Right atrium auricular region (tissue), 2 donors: ENCODE measurements at regions not wholly inside any gene's neighbourhood (a gene's known extent, or its start where the extent isn't known, plus 50 kb on each side); places are given as distances from the start of the nearest gene placed in this dataset.
"Not testable (repeated sequence)": the region's sequence is repeated elsewhere in the genome, so short reads cannot be mapped to it uniquely, and the experiment has no call there.

Experiments used
- DNase-seq: peaks from one replicate; pipeline ENCODE4 v3.0.0-alpha.2; 2019; ENCODE audit warnings: low spot score
- H3K27ac ChIP-seq, 2 donors: fragments of 200-600 bp; sonication (generic); 1 replicate in 1 of 2; 2 replicates in 1 of 2; pipeline ENCODE4 v1.5.1; 2016 to 2019
- H3K27me3 ChIP-seq, 2 donors: fragments of 200-600 bp; sonication (generic); one replicate each; pipeline versions ENCODE4 v1.5.1 to v1.6.0; 2017 to 2019
- H3K36me3 ChIP-seq: fragments of 200-600 bp; sonication (generic); one replicate; pipeline ENCODE4 v1.5.1; 2016
- H3K4me1 ChIP-seq, 2 donors: fragments of 200-600 bp; sonication (generic); one replicate each; pipeline versions ENCODE4 v1.5.1 to v1.6.0; 2017 to 2019
- H3K4me3 ChIP-seq, 2 donors: fragments of 200-600 bp; sonication (generic); 1 replicate in 1 of 2; 2 replicates in 1 of 2; pipeline ENCODE4 v1.5.1; 2017 to 2019; ENCODE audit warnings: mild to moderate bottlenecking in 1 of 2, moderate library complexity in 1 of 2
- H3K9me3 ChIP-seq, 2 donors: fragments of 200-600 bp; sonication (generic); one replicate each; pipeline ENCODE4 v1.5.1; 2019
- CTCF ChIP-seq, 2 donors: fragments of 200-600 bp; sonication (generic); IDR thresholded peaks; one replicate each; pipeline ENCODE4 v1.5.1; 2019; ENCODE audit warnings: antibody characterized with exemption in 2 of 2

GRCh38 chr9:19914044-19914443 lies 125.2 kb upstream of the SLC24A2 start:
- Histone ChIP-seq H3K36me3 (no peaks in the 10 kb centered on the region), H3K9me3 (no peaks in the 10 kb centered on the region), H3K27me3 (no peaks in the 10 kb centered on the region), H3K27ac (no peak overlapping the region), H3K4me3 (no peak overlapping the region), H3K4me1 (no peaks in the 10 kb centered on the region)
- TF ChIP-seq CTCF (IDR thresholded peaks at IDR 0.05), result no peak
- no peak for DNase-seq

- TF ChIP-seq CTCF (IDR thresholded peaks at IDR 0.05), result no peak
- Histone ChIP-seq H3K9me3 (no peaks in the 10 kb centered on the region), H3K27me3 (no peaks in the 10 kb centered on the region), H3K4me1 (no peaks in the 10 kb centered on the region), H3K27ac (no peak overlapping the region), H3K36me3 (no peaks in the 10 kb centered on the region), H3K4me3 (no peak overlapping the region)
- no peak for DNase-seq
Observed at GRCh38 chr9:19913151-19913550, 124.3 kb upstream of the SLC24A2 start.

GRCh38 chr9:19903076-19903475 lies 114.2 kb upstream of the SLC24A2 start:
- no peaks in the 10 kb centered on the region for H3K9me3 ChIP-seq
- no peak for DNase-seq
- no peak overlapping the region for H3K27ac ChIP-seq
- H3K36me3 ChIP-seq, result no peaks in the 10 kb centered on the region
- H3K27me3 ChIP-seq, result no peaks in the 10 kb centered on the region
- no peak for TF ChIP-seq CTCF (IDR thresholded peaks at IDR 0.05)
- no peak overlapping the region for H3K4me3 ChIP-seq
- H3K4me1 ChIP-seq, result no peaks in the 10 kb centered on the region

GRCh38 chr9:19901586-19901985 lies 112.7 kb upstream of the SLC24A2 start:
- no peak for DNase-seq
- TF ChIP-seq CTCF (IDR thresholded peaks at IDR 0.05), result no peak

GRCh38 chr9:19896161-19896560 lies 107.3 kb upstream of the SLC24A2 start:
- H3K4me3 ChIP-seq, result no peak overlapping the region
- no peaks in the 10 kb centered on the region for H3K4me1 ChIP-seq
- H3K9me3 ChIP-seq, result no peaks in the 10 kb centered on the region
- H3K27ac ChIP-seq, result no peak overlapping the region
- no peaks in the 10 kb centered on the region for H3K36me3 ChIP-seq
- no peak for TF ChIP-seq CTCF (IDR thresholded peaks at IDR 0.05)
- no peak for DNase-seq
- H3K27me3 ChIP-seq, result no peaks in the 10 kb centered on the region

More at GRCh38 chr9:19901586-19901985, 112.7 kb upstream of the SLC24A2 start:
- Histone ChIP-seq H3K9me3 (no peaks in the 10 kb centered on the region), H3K4me1 (no peaks in the 10 kb centered on the region), H3K27me3 (no peaks in the 10 kb centered on the region), H3K4me3 (no peak overlapping the region), H3K36me3 (no peaks in the 10 kb centered on the region), H3K27ac (no peak overlapping the region)

- not testable (repeated sequence) for H3K27me3 ChIP-seq, H3K4me3 ChIP-seq, DNase-seq, H3K9me3 ChIP-seq, H3K4me1 ChIP-seq, H3K36me3 ChIP-seq, H3K27ac ChIP-seq
Observed at GRCh38 chr9:19895578-19895977, 106.7 kb upstream of the SLC24A2 start.
